Activated CD4-positive, alpha-beta memory T cell treated with anti-CD3 and anti-CD28 coated beads for 36 hours (primary cell): ENCODE measurements at regions not wholly inside any gene's neighbourhood (a gene's known extent, or its start where the extent isn't known, plus 50 kb on each side); places are given as distances from the start of the nearest gene placed in this dataset.

Experiments used
- CTCF ChIA-PET: fragments of 350-600 bp; sonication (Branson Sonifier 250); formaldehyde crosslinking; loops from one replicate; lab custom pipeline; 2021; ENCODE audit warnings: antibody characterized with exemption, inconsistent platforms; lab: Charles Lee
- POLR2A ChIA-PET: fragments of 350-600 bp; sonication (Branson Sonifier 250); formaldehyde crosslinking; loops from one replicate; lab custom pipeline; 2021; ENCODE audit warnings: antibody characterized with exemption; lab: Charles Lee
- DNase-seq: peaks from one replicate; pipeline ENCODE4 v3.0.0-alpha.2; 2020
- H3K27ac Mint-ChIP-seq: one replicate; pipeline ENCODE4 v1.8.0; 2021; ENCODE audit warnings: mixed read lengths
- H3K27me3 Mint-ChIP-seq: one replicate; pipeline ENCODE4 v1.8.0; 2021; ENCODE audit warnings: mixed read lengths
- H3K36me3 Mint-ChIP-seq: one replicate; pipeline ENCODE4 v1.8.0; 2021; ENCODE audit warnings: mixed read lengths
- H3K4me1 Mint-ChIP-seq: one replicate; pipeline ENCODE4 v1.8.0; 2021; ENCODE audit warnings: low read depth, mixed read lengths
- H3K4me3 Mint-ChIP-seq: one replicate; pipeline ENCODE4 v1.8.0; 2021; ENCODE audit warnings: mild to moderate bottlenecking, mixed read lengths
- H3K9me3 Mint-ChIP-seq: one replicate; pipeline ENCODE4 v1.8.0; 2021; ENCODE audit warnings: mixed read lengths
- intact Hi-C: fragments of 100-400 bp; cut with micrococcal nuclease; formaldehyde crosslinking; loops from one replicate; pipeline ENCODE4 v1.15.1; 2023

DNA sequence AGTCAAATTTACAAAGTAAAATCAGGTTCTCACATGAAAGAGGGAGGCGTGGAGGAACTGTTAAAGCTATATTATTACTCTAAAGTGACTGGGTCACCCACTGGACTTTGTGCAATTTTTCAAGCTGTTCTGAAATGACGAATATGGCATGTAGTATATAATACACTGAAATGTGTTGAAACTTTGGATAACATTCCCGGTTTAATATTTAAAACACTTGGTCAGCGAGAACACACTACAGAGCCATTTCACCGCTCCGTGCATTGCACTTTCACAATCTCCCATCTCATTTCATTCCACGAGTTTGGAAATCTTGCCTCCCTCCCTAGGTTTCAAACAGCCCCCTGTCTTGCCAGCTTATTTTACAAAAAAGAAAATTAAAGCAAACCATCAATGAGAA, 337.9 kb downstream of the WDR11 start:
- Mint-ChIP-seq H3K9me3 (no peaks in the 10 kb centered on the region), H3K27ac (no peak overlapping the region), H3K4me1 (no peaks in the 10 kb centered on the region), H3K27me3 (no peaks in the 10 kb centered on the region), H3K36me3 (no peaks in the 10 kb centered on the region), H3K4me3 (no peak overlapping the region)
- ChIA-PET POLR2A (no interaction called here), CTCF (no interaction called here)
- DNase-seq = no peak
- intact Hi-C loops = no loop called here

GRCh38 chr10:121194696-121195523, 343.7 kb downstream of the WDR11 start:
- ChIA-PET CTCF (no interaction called here), POLR2A (no interaction called here)
- peaks cover 2% of the 10 kb centered on the region for H3K27me3 Mint-ChIP-seq
- DNase-seq = no peak
- no peak overlapping the region for H3K4me3 Mint-ChIP-seq
- no peaks in the 10 kb centered on the region for H3K9me3 Mint-ChIP-seq
- intact Hi-C loops = no loop called here
- H3K4me1 Mint-ChIP-seq = no peaks in the 10 kb centered on the region
- no peaks in the 10 kb centered on the region for H3K36me3 Mint-ChIP-seq
- H3K27ac Mint-ChIP-seq = no peak overlapping the region

DNA sequence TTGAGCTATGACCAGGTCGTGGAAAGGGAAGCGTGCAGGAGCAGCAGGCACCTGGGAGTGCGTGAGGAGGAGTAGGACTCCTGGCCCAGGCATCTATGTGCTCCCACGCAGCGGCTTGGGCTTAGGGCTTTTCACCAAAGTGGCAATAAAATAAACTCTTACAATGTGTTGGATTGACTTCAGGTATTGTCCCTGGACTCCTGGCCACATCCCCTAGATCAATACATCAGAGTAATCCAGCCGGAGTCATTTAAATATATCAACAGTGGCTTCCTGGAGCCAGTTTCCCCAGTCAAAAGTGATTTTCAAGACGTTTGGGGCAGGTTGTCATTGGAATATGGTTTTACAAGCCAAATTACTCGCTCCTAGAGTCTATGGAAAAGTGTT, 344.4 kb downstream of the WDR11 start:
- Mint-ChIP-seq H3K4me3 (no peak overlapping the region), H3K36me3 (no peaks in the 10 kb centered on the region), H3K27ac (no peak overlapping the region), H3K4me1 (no peaks in the 10 kb centered on the region), H3K27me3 (peaks cover 2% of the 10 kb centered on the region), H3K9me3 (no peaks in the 10 kb centered on the region)
- ChIA-PET CTCF (no interaction called here), POLR2A (no interaction called here)
- DNase-seq = no peak
- intact Hi-C loops = no loop called here

GRCh38 chr10:121199081-121199480, 347.9 kb downstream of the WDR11 start:
- H3K4me1 Mint-ChIP-seq = no peaks in the 10 kb centered on the region
- POLR2A ChIA-PET = no interaction called here
- no peaks in the 10 kb centered on the region for H3K36me3 Mint-ChIP-seq
- no peak overlapping the region for H3K4me3 Mint-ChIP-seq
- CTCF ChIA-PET = no interaction called here
- H3K27ac Mint-ChIP-seq = no peak overlapping the region
- DNase-seq = no peak
- intact Hi-C loops = no loop called here
- no peaks in the 10 kb centered on the region for H3K9me3 Mint-ChIP-seq
- peaks cover 2% of the 10 kb centered on the region for H3K27me3 Mint-ChIP-seq

DNA sequence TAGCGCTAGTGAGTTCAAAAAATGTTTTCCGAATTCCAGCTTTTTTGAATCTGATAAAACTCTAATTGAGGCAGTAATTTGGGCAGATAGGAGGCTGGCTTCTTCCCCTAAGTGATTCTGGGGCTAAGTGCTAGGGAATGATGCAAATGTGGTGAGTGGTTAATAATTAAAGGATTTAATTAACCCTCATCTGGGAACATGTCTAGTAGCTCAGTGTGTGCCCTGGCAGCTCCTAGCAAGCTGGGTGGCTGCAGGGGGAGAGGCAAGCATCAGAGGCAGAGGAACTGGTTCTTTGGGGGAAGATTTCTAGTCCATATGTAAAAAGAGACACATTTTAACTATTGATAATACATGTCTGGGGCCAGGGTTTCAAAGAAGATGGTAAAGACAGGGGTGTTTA, 354.5 kb downstream of the WDR11 start:
- Mint-ChIP-seq H3K36me3 (no peaks in the 10 kb centered on the region), H3K4me3 (no peak overlapping the region), H3K27me3 (no peaks in the 10 kb centered on the region), H3K4me1 (no peaks in the 10 kb centered on the region), H3K27ac (no peak overlapping the region), H3K9me3 (no peaks in the 10 kb centered on the region)
- no peak for DNase-seq
- POLR2A ChIA-PET = no interaction called here
- intact Hi-C loops = no loop called here
- CTCF ChIA-PET = no interaction called here

DNA sequence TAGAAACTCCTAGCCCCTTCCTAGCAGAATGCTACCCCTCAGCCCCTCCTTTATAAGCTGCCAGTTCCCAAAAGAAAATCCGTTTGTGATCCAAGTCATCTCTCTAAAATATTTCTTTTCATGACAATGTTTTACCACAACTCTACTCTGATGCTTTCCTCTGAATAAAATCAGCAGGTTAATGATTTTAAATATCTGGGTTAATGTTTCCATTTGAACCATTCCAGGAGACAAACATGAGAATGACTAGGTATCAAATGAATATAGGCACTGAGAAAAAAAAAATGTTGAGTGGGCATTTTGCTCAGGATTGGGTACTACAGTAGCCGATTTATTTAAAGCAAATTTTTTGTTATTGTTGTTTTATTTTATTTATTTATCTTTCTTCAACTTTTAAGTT, 360.3 kb downstream of the WDR11 start:
- Mint-ChIP-seq H3K9me3 (no peaks in the 10 kb centered on the region), H3K4me1 (no peaks in the 10 kb centered on the region), H3K36me3 (no peaks in the 10 kb centered on the region), H3K27ac (no peak overlapping the region), H3K4me3 (no peak overlapping the region), H3K27me3 (no peaks in the 10 kb centered on the region)
- no peak for DNase-seq
- intact Hi-C loops = no loop called here
- CTCF ChIA-PET = no interaction called here
- POLR2A ChIA-PET = no interaction called here

DNA sequence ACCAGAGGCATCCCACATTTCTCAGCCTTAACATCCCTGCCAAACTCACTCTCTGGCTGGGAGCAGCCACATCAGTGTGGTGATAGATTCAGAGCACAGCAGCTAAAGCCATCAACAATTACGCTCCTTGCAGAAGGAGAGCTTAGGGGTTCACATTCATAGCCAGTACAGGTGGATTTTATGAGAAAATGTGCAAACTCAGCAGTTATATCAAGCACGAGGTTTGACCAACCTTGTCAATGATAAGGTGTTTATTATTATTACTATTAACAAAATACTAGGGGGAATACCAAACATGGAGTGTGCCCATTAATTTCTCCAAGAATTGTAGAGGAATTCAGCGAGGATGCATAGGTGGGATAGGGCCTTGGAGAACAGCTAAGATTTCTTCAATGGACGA, 362.3 kb downstream of the WDR11 start:
- no peaks in the 10 kb centered on the region for H3K9me3 Mint-ChIP-seq
- intact Hi-C loops = no loop called here
- no peak overlapping the region for H3K27ac Mint-ChIP-seq
- H3K4me3 Mint-ChIP-seq = no peak overlapping the region
- H3K4me1 Mint-ChIP-seq = no peaks in the 10 kb centered on the region
- no peak for DNase-seq
- no peaks in the 10 kb centered on the region for H3K27me3 Mint-ChIP-seq
- ChIA-PET POLR2A (no interaction called here), CTCF (no interaction called here)
- no peaks in the 10 kb centered on the region for H3K36me3 Mint-ChIP-seq

- CTCF ChIA-PET = no interaction called here
- intact Hi-C loops = no loop called here
- H3K27me3 Mint-ChIP-seq = no peaks in the 10 kb centered on the region
- H3K4me1 Mint-ChIP-seq = no peaks in the 10 kb centered on the region
- DNase-seq = no peak
- no peak overlapping the region for H3K4me3 Mint-ChIP-seq
- H3K27ac Mint-ChIP-seq = no peak overlapping the region
- no peaks in the 10 kb centered on the region for H3K9me3 Mint-ChIP-seq
- no peaks in the 10 kb centered on the region for H3K36me3 Mint-ChIP-seq
- POLR2A ChIA-PET = no interaction called here
Measured at GRCh38 chr10:121216295-121216694, 365.1 kb downstream of the WDR11 start.

GRCh38 chr10:121216721-121217181, 365.6 kb downstream of the WDR11 start:
- Mint-ChIP-seq H3K27ac (no peak overlapping the region), H3K27me3 (no peaks in the 10 kb centered on the region), H3K4me1 (no peaks in the 10 kb centered on the region), H3K36me3 (no peaks in the 10 kb centered on the region), H3K4me3 (no peak overlapping the region), H3K9me3 (no peaks in the 10 kb centered on the region)
- ChIA-PET CTCF (no interaction called here), POLR2A (no interaction called here)
- no peak for DNase-seq
- intact Hi-C loops = no loop called here

- DNase-seq = no peak
- Mint-ChIP-seq H3K9me3 (no peaks in the 10 kb centered on the region), H3K27ac (no peak overlapping the region), H3K36me3 (no peaks in the 10 kb centered on the region), H3K4me1 (no peaks in the 10 kb centered on the region), H3K27me3 (no peaks in the 10 kb centered on the region), H3K4me3 (no peak overlapping the region)
- intact Hi-C loops = no loop called here
- CTCF ChIA-PET = no interaction called here
- POLR2A ChIA-PET = no interaction called here
Measured at GRCh38 chr10:121217331-121217730, 366.2 kb downstream of the WDR11 start.

GRCh38 chr10:121221072-121221471, 369.9 kb downstream of the WDR11 start:
- no peak for DNase-seq
- intact Hi-C loops = no loop called here
- CTCF ChIA-PET = no interaction called here
- Mint-ChIP-seq H3K27ac (no peak overlapping the region), H3K36me3 (no peaks in the 10 kb centered on the region), H3K9me3 (no peaks in the 10 kb centered on the region), H3K4me1 (no peaks in the 10 kb centered on the region), H3K4me3 (no peak overlapping the region), H3K27me3 (no peaks in the 10 kb centered on the region)
- POLR2A ChIA-PET = no interaction called here

DNA sequence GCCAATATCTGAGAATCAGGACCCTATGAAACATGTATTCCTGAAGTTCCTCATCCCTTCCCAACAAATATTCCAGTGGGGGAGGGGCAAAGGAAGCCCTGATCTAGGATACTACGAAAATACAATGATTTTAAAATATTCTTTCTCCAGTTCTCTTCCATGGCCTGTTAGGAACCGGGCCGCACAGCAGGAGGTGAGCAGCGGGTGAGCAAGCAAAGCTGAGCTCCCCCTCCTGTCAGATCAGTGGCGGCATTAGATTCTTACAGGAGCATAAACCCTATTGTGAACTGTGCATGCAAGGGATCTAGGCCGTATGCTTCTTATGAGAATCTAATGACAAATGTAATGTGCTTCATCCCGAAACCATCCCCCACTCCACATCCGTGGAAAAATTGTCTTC, 370.8 kb downstream of the WDR11 start:
- no peaks in the 10 kb centered on the region for H3K9me3 Mint-ChIP-seq
- DNase-seq = no peak
- no peaks in the 10 kb centered on the region for H3K4me1 Mint-ChIP-seq
- ChIA-PET CTCF (no interaction called here), POLR2A (no interaction called here)
- intact Hi-C loops = no loop called here
- no peak overlapping the region for H3K4me3 Mint-ChIP-seq
- no peaks in the 10 kb centered on the region for H3K27me3 Mint-ChIP-seq
- H3K27ac Mint-ChIP-seq = no peak overlapping the region
- H3K36me3 Mint-ChIP-seq = no peaks in the 10 kb centered on the region

- no peak overlapping the region for H3K4me3 Mint-ChIP-seq
- no peak for DNase-seq
- ChIA-PET CTCF (no interaction called here), POLR2A (no interaction called here)
- H3K9me3 Mint-ChIP-seq = no peaks in the 10 kb centered on the region
- intact Hi-C loops = no loop called here
- no peak overlapping the region for H3K27ac Mint-ChIP-seq
- no peaks in the 10 kb centered on the region for H3K4me1 Mint-ChIP-seq
- H3K36me3 Mint-ChIP-seq = no peaks in the 10 kb centered on the region
- H3K27me3 Mint-ChIP-seq = no peaks in the 10 kb centered on the region
Measured at GRCh38 chr10:121222842-121223241, 371.7 kb downstream of the WDR11 start.
